ENCODE measurements at regions not wholly inside any gene's neighbourhood (a gene's known extent, or its start where the extent isn't known, plus 50 kb on each side); places are given as distances from the start of the nearest gene placed in this dataset.

- no peak for TF ChIP-seq CTCF (IDR thresholded peaks at IDR 0.05)
- TF ChIP-seq POLR2A (IDR thresholded peaks at IDR 0.05; ENCODE audit: low read depth), result no peak
- no peak for TF ChIP-seq POLR2AphosphoS5 (IDR thresholded peaks at IDR 0.05)
Measured at GRCh38 chr11:133638921-133639320, 106.6 kb upstream of the OPCML start.

Data from esophagus muscularis mucosa (tissue), 3 donors.